Heart left ventricle (tissue), 13 donors: ENCODE measurements at regions not wholly inside any gene's neighbourhood (a gene's known extent, or its start where the extent isn't known, plus 50 kb on each side); places are given as distances from the start of the nearest gene placed in this dataset.

ENCODE experiments used
- CTCF ChIP-seq, 12 donors: fragments of 200-600 bp; sonication (generic) in 4 of 12; IDR thresholded peaks; one replicate each; pipeline versions ENCODE4 v1.5.0 to v1.8.0; 2018 to 2022; ENCODE audit warnings: antibody characterized with exemption in 12 of 12, mild to moderate bottlenecking in 5 of 12
- POLR2A ChIP-seq, 2 donors: fragments of 450-650 bp; IDR thresholded peaks; one replicate each; pipeline ENCODE4 v1.6.1; 2017; ENCODE audit warnings: antibody characterized with exemption in 2 of 2, mild to moderate bottlenecking in 2 of 2, moderate library complexity in 2 of 2
- donor health status: ischemic (EF 13 %, LVEDD 7.1; RV severe dilation, severe dysfunction).
- donor health status: DM: no; HTN: yes; CAD: no.
- donor health status: DM: no; HTN: no; CAD: no.
- donor health status: ischemic (EF 25% LVEDD 6.9; RV normal size, moderate dysfunction).
- donor health status: ischemic (EF 25% LVEDD 5.7; RV mildly dilated, moderate dysfunction).
- donor health status: ischemic (EF 35%, LVEDD 5.7; RV mildly dilated, moderate dysfunction).
- donor health status: nonischemic (EF 11% LVEDD 7.7; RV severe dilation, severe dysfunction).
- donor health status: DM: yes; HTN: yes; CAD: no.
- donor health status: PGD.
- donor health status: ischemic (EF 29% LVEDD 5.4; RV normal size, mild dysfunction).
- donor health status: nonischemic (EF 23%, LVEDD 6.1; RV moderate dilation, normal function).

- no peak for TF ChIP-seq CTCF (IDR thresholded peaks at IDR 0.05)
- no peak for TF ChIP-seq POLR2A (IDR thresholded peaks at IDR 0.05)
Measured at GRCh38 chr10:85047979-85048378, 719.6 kb downstream of the CCSER2 start.
